Vagina (tissue), 2 donors: ENCODE measurements at regions not wholly inside any gene's neighbourhood (a gene's known extent, or its start where the extent isn't known, plus 50 kb on each side); places are given as distances from the start of the nearest gene placed in this dataset.

Source experiments
- POLR2AphosphoS5 ChIP-seq, 2 donors: sonication (generic); formaldehyde crosslinking; IDR thresholded peaks; one replicate each; pipeline ENCODE4 v1.9.0; 2017; ENCODE audit warnings: antibody characterized with exemption in 2 of 2, mild to moderate bottlenecking in 2 of 2, low read depth in 1 of 2; ENCODE audit not compliant: insufficient read depth in 1 of 2
- TF ChIP-seq, protein P1 (sequence below), 3 experiments: fragments of 450-650 bp in 2 of 3; fragments of 200-600 bp in 1 of 3; sonication (generic) in 1 of 3; IDR thresholded peaks; one replicate each; pipeline ENCODE4 v1.5.1; 2017 to 2019; ENCODE audit warnings: antibody characterized with exemption in 3 of 3, mild to moderate bottlenecking in 2 of 3, moderate library complexity in 2 of 3

DNA sequence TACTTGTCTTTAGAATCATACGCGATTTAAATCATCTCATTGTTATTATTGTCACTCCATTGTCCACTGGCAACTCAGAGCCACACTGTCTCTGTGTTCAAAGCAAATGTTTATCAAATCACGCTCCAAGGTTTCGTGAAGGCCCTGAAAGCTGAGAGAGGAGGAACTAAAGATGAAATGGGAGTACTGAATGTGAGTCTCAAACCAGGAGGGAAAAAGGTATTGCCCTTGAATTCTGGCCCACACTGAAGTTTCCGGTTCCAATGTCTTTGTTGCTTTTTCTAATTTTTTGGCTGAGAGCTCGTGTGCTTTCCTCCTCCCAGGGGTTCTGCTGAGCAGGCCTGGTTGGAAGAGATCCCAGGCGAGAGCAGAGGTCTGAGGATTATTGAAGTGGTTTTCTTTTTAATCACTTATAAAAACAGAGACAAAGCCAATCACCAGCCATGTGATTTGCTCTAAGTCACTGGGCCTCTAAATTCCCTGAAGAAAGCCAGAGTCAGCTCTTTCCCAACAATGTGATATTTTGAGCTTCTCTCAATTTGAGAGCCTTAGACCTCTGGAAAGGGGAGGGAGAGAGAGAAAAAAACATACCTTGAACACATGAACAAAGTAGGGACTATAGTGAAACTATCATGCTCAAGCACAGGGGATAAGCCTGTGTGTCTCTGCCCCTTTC, 420.8 kb upstream of the GRAMD2B start:
- TF ChIP-seq, protein P1, sequence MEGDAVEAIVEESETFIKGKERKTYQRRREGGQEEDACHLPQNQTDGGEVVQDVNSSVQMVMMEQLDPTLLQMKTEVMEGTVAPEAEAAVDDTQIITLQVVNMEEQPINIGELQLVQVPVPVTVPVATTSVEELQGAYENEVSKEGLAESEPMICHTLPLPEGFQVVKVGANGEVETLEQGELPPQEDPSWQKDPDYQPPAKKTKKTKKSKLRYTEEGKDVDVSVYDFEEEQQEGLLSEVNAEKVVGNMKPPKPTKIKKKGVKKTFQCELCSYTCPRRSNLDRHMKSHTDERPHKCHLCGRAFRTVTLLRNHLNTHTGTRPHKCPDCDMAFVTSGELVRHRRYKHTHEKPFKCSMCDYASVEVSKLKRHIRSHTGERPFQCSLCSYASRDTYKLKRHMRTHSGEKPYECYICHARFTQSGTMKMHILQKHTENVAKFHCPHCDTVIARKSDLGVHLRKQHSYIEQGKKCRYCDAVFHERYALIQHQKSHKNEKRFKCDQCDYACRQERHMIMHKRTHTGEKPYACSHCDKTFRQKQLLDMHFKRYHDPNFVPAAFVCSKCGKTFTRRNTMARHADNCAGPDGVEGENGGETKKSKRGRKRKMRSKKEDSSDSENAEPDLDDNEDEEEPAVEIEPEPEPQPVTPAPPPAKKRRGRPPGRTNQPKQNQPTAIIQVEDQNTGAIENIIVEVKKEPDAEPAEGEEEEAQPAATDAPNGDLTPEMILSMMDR (IDR thresholded peaks at IDR 0.05), result no peak
- peak in 1 of 2 donors; percentile 69 for TF ChIP-seq POLR2AphosphoS5 (IDR thresholded peaks at IDR 0.05; ENCODE audit: insufficient read depth in 1 of 2, low read depth in 1 of 2)
